ENCODE measurements at regions not wholly inside any gene's neighbourhood (a gene's known extent, or its start where the extent isn't known, plus 50 kb on each side); places are given as distances from the start of the nearest gene placed in this dataset.
"Not testable (repeated sequence)": the region's sequence is repeated elsewhere in the genome, so short reads cannot be mapped to it uniquely, and the experiment has no call there.

DNA sequence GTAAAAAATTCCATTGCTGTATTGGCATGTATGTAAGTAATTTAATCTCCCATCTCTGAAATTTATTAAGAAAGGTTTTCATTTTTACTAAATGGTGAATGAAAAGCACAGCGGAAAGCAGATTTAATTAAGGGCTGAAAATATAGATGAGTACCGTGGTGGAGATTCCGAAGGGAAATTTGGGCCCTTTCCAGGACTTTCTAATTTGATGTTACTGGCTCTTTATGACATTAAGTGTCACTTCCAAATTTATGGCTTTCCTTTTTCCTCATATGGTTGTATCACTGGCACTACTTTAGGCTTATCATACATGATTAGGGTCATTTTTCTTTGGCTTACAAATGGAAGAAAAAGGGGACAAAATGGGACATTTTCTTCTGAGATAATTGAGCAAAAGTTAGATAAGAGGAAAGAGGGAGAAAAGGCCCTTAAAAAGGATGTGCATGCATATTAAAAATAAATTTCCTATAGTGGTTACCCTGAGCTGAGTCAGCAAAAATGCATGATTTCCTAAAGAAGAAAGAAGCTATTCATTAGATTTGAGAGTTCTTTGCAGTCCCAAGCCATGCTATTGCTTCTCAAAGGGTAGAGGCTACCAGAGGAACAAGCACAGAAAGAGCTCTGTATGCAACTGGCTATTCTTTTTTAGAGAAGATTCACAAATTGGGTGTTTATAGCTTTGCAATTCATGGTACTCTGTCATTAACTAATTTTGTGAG lies 74.9 kb upstream of the CNIH3 start:
- Mint-ChIP-seq H3K4me3 (no peak overlapping the region), H3K27ac (no peak overlapping the region), H3K4me1 (peaks cover 17% of the 10 kb centered on the region), H3K9me3 (no peaks in the 10 kb centered on the region), H3K27me3 (peaks cover 13% of the 10 kb centered on the region)
- ATAC-seq (no peak), DNase-seq (no peak)

DNA sequence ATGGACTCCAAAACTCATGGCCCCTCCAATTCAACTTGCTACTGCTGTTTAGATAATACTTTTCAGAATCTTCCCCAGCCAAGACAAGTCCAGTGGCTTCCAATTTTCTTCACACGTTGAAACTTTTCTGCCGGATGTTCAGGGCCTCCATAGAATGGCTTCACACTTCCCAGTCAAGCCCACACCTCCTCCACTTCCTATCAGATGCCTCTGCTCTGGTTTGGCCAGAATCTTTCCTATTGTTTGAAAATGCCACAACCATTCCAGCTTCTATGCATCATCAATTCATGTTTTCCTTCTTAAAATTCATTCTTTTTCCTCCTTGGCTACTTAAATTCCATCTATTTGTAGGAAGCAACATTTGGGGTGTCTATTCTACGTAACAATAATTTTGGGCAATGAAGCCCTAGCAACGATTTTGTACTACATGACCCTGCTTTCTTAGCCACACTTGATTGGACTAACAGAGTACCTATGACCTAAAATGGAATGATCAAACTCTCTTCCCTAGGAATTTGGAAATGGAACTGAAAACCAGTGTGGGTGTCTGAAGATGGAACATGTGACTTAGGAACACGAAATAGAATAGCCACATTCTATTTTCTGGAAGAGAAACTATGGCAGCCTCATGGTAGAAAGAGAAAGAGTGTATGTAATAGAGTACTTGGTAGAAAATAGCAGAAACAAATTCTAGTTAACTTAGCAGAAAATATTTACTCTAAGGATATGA lies 74.1 kb upstream of the CNIH3 start:
- H3K4me1 Mint-ChIP-seq: peaks cover 17% of the 10 kb centered on the region
- no peak overlapping the region for H3K4me3 Mint-ChIP-seq
- H3K27me3 Mint-ChIP-seq: peaks cover 13% of the 10 kb centered on the region
- no peaks in the 10 kb centered on the region for H3K9me3 Mint-ChIP-seq
- peak overlapping the region in 1 of 2 donors; percentile 60 for H3K27ac Mint-ChIP-seq
- DNase-seq (no peak), ATAC-seq (no peak)

DNA sequence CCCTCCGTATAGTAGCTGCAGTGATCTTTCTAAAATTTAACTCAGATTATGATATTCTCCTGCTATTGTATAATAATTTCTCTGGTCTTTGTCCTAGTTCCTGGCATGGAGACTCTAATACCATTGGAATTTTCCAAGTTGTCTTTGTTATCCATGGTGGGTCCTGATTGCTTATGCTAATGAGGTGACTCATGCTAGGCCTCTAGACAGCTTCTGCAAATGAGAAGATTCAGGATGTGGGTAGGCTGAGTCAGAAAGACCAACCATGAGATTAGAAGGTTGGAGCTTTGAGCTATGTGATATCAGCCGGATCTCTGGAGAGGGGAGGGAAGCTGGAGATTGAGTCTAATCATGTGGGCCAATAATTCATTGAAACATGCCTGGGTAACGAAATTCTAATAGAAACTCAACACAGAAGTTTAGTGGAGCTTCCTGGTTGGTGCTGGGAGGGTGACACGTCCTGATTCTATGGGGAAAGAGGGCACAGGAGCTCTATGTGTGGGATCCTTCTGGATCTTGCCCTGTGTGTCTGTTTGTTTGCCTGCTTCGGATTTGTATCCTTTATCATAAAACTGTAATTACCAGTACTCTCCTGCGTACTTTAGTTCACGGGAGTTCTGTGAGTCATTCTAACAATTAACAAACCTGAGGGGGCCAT lies 73.2 kb upstream of the CNIH3 start:
- peaks cover 13% of the 10 kb centered on the region for H3K27me3 Mint-ChIP-seq
- peak overlapping the region in 1 of 2 donors; percentile 2 for H3K27ac Mint-ChIP-seq
- DNase-seq: peak; percentile 24 to 42
- peak overlapping the region in 1 of 2 donors; percentile 27 for H3K4me3 Mint-ChIP-seq
- H3K4me1 Mint-ChIP-seq: peaks cover 17% of the 10 kb centered on the region
- peak; percentile 100 for ATAC-seq
- H3K9me3 Mint-ChIP-seq: no peaks in the 10 kb centered on the region

DNA sequence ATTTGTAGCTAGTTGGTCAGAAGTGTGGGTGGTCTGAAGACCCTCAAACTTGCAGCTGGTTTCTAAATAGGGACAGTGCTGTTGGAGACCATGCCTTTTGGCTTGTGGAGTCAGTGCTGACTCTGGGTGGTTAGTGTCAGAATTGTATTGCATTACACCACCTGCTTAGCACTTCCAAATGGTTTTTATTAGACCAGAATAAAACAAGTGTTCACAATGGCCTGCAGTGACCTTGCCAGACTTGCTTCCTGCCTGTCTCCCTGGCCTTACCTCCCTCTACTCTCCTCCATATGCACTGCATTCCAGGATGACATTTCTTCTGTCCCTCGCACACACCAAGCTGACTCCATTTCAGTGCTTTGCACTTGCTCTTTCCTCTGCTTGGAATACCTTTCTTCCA lies 72.7 kb upstream of the CNIH3 start:
- DNase-seq (no peak), ATAC-seq (no peak)
- H3K9me3 Mint-ChIP-seq: no peaks in the 10 kb centered on the region
- H3K4me1 Mint-ChIP-seq: peaks cover 17% of the 10 kb centered on the region
- peaks cover 13% of the 10 kb centered on the region for H3K27me3 Mint-ChIP-seq
- H3K27ac Mint-ChIP-seq: peak overlapping the region in 1 of 2 donors; percentile 30
- H3K4me3 Mint-ChIP-seq: no peak overlapping the region

DNA sequence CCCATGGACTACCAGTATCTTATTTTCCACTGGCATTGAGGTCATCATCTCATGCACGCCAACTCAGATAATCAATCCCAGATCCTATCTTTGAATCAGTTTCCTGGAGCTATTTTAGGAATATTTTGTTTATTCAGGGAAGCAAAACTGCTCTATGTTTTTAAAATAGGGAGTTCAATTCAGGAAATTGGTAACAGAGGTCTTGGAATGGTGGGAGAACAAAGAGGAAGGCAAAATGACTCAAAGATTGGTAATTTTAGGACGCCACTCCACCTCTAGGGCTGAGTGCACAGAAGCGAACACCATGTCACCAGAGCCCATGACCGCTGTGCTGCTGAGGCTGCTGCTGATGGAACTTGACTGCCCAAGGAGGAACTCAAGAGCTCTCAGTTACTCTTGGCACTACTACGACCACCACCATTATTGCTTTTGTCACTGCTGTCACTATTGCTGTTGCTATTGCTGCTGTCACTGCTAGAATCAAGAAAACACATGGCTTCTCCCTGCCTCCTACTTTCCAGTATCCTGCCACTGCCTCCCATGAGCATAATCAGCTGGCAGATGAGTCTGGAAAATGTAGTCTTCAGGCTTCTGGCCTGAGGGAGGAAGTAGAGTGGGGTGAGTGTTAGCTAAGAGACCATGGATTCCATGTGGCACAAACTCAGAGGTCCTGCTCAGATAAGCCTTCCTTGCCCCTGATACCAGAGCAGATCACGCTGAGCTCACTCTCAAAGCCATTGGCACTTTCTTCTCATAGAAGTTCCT lies 71.6 kb upstream of the CNIH3 start:
- ATAC-seq (no peak), DNase-seq (no peak)
- Mint-ChIP-seq H3K4me3 (no peak overlapping the region), H3K27me3 (peaks cover 6% of the 10 kb centered on the region), H3K9me3 (no peaks in the 10 kb centered on the region), H3K27ac (no peak overlapping the region), H3K4me1 (peaks cover 17% of the 10 kb centered on the region)

DNA sequence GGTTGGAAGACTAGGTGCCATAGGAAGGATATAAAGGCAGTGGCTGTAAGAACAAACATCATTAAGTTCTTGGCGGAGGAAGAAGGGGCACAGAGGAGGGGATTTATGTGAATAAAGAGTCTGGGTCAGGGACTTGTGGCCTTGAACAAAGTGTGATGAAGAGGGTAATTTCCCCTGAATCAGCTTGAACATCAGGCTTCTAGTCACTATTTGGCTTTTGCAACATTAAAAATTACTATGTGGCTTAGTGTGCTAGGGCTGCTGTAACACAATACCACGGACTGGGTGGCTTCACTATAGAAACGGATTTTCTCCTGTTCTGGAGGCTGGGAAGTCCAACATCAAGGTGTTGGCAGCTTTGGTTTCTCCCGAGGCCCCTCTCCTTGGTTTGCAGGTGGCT lies 70.5 kb upstream of the CNIH3 start:
- Mint-ChIP-seq H3K9me3 (no peaks in the 10 kb centered on the region), H3K4me1 (peaks cover 17% of the 10 kb centered on the region), H3K27ac (peak overlapping the region in 1 of 2 donors; percentile 38), H3K4me3 (no peak overlapping the region), H3K27me3 (no peaks in the 10 kb centered on the region)
- DNase-seq (no peak), ATAC-seq (no peak)

DNA sequence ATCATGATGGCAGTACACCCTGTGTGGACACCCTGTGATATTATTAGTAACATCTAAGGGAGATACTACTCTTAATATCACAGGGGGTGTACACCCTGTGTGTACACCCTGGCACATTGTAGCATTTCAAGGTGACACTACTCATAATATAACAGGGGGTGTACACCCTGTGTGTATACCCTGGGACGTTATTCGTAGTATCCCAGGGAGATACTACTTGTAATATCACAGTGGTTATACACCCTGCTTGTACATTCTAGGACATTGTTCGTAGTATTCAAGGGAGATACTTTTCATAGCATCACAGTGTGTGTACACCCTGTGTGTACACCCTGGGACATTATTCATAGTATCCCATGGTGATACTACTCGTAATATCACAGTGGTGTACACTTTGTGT lies 67.4 kb upstream of the CNIH3 start:
- Mint-ChIP-seq H3K27me3 (no peaks in the 10 kb centered on the region), H3K4me3 (no peak overlapping the region), H3K9me3 (no peaks in the 10 kb centered on the region), H3K4me1 (no peaks in the 10 kb centered on the region), H3K27ac (no peak overlapping the region)
- DNase-seq: no peak
- ATAC-seq: peak; percentile 26

DNA sequence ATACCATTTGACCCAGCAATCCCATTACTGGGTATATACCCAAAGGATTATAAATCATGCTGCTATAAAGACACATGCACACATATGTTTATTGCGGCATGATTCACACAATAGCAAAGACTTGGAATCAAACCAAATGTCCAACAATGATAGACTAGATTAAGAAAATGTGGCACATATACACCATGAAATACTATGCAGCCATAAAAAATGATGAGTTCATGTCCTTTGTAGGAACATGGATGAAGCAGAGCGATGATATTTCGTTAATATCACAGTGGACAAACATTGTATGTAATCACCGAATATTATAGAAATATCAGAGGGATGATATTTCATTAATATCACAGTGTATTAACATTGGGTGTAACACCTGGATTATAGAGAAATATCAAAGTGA lies 64.9 kb upstream of the CNIH3 start:
- not testable (repeated sequence) for ATAC-seq, H3K4me1 Mint-ChIP-seq, H3K9me3 Mint-ChIP-seq, DNase-seq, H3K27me3 Mint-ChIP-seq, H3K4me3 Mint-ChIP-seq, H3K27ac Mint-ChIP-seq

DNA sequence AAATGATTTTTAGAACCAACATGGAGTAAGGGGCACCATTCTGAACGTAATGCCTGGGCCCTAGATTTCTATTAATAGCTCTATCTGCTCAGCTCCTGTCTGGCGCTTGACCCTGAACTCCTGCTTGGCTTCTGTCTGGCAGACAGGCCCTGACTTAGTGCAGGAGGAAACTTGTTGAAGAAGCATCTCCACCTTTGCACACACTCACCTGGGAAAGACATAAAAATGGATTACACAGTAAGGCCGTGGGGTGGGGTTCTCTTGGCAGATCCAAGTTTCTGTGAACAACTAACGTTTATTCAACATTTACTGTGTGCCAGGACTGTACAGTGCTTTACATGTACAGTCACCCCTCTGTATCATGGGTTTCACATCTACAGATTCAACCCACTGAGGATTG lies 62.1 kb upstream of the CNIH3 start:
- Mint-ChIP-seq H3K27me3 (no peaks in the 10 kb centered on the region), H3K9me3 (no peaks in the 10 kb centered on the region), H3K27ac (no peak overlapping the region), H3K4me3 (no peak overlapping the region), H3K4me1 (no peaks in the 10 kb centered on the region)
- no peak for ATAC-seq
- DNase-seq: no peak

DNA sequence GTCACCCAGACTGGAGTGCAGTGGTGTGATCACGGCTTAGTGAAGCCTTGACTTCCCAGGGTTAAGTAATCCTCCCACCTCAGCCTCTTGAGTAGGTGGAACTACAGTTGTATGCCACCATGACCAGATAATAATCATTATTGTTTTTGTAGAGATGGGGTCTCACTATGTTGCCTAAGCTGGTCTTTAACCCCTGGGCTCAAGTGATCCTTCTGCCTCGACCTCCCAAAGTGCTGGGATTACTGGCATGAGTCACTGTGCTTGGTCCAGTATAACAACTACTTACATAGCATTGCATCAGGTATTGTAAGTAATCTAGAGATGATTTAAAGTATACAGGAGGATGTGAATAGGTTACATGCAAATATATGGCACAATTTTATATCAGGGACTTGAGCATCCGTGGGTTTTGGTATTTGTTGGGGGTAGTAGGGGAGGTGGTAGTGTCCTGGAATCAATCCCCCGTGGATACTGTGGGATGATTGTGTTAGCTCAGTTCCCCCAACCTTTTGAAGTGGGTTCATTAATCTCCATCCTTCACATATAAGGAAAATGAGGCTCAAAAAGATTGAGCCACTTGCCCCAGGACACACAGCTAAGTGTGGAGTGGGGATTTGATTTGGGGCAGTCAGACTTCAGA lies 61.4 kb upstream of the CNIH3 start:
- H3K27ac Mint-ChIP-seq: peak overlapping the region; percentile 72 to 91
- no peaks in the 10 kb centered on the region for H3K9me3 Mint-ChIP-seq
- no peaks in the 10 kb centered on the region for H3K4me1 Mint-ChIP-seq
- H3K27me3 Mint-ChIP-seq: no peaks in the 10 kb centered on the region
- H3K4me3 Mint-ChIP-seq: no peak overlapping the region
- ATAC-seq (peak; percentile 57), DNase-seq (no peak)

DNA sequence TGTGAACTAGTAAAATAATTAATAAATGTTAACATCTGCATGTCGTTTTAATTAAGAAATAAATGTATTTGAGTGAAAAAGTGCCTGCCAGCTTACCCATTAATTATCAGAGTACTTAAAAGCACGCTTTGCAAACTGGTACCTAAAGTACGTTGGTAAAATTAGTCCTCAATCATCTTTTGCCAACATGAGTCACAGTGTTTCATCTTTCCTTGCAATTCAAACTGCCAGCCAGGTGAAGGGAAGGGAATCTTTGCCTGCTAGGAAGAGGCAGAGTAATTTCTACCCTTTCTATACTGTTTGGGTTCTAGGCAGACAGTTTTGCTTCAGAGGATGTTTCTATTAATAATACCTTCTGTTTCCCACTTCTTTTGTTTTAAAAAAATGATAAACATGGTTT lies 57.2 kb upstream of the CNIH3 start:
- H3K9me3 Mint-ChIP-seq: no peaks in the 10 kb centered on the region
- no peak overlapping the region for H3K4me3 Mint-ChIP-seq
- ATAC-seq (no peak), DNase-seq (no peak)
- no peak overlapping the region for H3K27ac Mint-ChIP-seq
- no peaks in the 10 kb centered on the region for H3K4me1 Mint-ChIP-seq
- H3K27me3 Mint-ChIP-seq: no peaks in the 10 kb centered on the region

DNA sequence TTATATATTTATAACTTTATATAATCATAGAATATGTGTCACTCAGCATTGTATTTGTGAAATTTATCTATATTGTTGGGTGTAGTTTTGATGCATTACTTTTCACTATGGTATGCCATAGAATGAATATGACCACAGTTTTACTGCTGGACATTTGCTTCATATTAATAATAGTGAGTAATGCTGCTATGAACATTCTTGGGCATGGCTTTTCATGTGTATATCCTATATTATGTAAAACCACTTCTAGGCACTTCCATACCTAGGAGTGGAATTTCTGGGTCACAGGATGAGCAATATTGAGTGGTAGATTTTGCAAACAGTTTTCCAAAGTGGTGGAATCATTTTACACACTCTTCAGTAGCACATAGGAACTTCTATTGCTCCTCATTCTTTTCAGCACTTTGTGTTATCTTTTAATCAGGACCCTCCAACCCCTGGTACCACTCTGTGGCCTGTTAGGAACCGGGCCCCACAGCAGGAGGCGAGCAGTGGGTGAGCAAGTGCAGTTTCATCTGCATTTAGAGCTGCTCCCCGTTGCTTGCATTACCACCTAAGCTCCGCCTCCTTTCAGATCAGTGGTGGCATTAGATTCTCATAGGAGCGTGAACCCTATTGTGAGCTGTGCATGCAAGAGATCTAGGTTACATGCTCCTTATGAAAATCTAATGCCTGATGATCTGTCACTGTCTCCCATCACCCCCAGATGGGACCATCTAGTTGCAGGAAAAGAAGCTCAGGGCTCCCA lies 56.0 kb upstream of the CNIH3 start:
- Mint-ChIP-seq H3K27ac (no peak overlapping the region), H3K4me3 (no peak overlapping the region), H3K27me3 (no peaks in the 10 kb centered on the region), H3K9me3 (no peaks in the 10 kb centered on the region), H3K4me1 (no peaks in the 10 kb centered on the region)
- ATAC-seq: no peak
- no peak for DNase-seq

DNA sequence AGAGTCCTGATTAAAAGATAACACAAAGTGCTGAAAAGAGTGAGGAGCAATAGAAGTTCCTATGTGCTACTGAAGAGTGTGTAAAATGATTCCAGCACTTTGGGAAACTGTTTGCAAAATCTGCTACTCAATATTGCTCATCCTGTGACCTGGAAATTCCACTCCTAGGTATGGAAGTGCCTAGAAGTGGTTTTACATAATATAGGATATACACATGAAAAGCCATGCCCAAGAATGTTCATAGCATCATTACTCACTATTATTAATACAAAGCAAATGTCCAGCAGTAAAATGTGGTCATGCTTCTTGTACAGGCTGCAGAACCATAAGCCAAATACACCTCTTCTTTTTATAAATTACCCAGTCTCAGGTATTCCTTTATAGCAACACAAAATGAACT lies 53.2 kb upstream of the CNIH3 start:
- H3K27ac Mint-ChIP-seq, H3K9me3 Mint-ChIP-seq, ATAC-seq, H3K4me1 Mint-ChIP-seq, H3K4me3 Mint-ChIP-seq, H3K27me3 Mint-ChIP-seq, DNase-seq: not testable (repeated sequence)

DNA sequence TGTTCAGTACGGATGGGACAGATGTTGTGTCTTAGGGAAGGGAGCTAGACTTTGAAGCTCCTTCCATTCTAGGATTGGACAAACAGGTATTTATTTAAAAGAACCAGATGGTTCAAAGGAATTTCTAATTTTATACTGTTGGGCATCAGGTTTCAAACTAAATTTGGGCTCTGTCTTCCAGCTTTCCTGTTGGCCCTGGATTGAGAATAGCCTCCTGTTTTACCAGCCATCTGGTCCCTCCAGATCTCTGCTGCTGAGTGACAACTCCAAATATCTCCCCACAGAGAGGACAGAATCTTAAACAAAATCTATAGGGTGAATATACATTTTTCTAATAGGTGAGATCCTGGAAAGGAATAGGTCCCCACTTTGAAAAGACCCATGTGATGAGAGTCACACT lies 52.5 kb upstream of the CNIH3 start:
- Mint-ChIP-seq H3K4me1 (no peaks in the 10 kb centered on the region), H3K27ac (no peak overlapping the region)

More for the DNA sequence above, 52.5 kb upstream of the CNIH3 start:
- H3K4me3 Mint-ChIP-seq: no peak overlapping the region
- H3K27me3 Mint-ChIP-seq: no peaks in the 10 kb centered on the region
- H3K9me3 Mint-ChIP-seq: no peaks in the 10 kb centered on the region
- DNase-seq (no peak), ATAC-seq (no peak)

Measured in stimulated activated naive CD8-positive, alpha-beta T cell treated with anti-CD3 and anti-CD28 coated beads, Interleukin-15, amount 100 ng/mL, for 72 hours (primary cell).